GM21515 (cell line): ENCODE measurements at regions not wholly inside any gene's neighbourhood (a gene's known extent, or its start where the extent isn't known, plus 50 kb on each side); places are given as distances from the start of the nearest gene placed in this dataset.

ENCODE experiments used
- ATAC-seq: cut with Tn5 transposase; IDR thresholded peaks from one replicate; pipeline ENCODE4 v1.9.1; 2021; ENCODE audit not compliant: unreplicated experiment

DNA sequence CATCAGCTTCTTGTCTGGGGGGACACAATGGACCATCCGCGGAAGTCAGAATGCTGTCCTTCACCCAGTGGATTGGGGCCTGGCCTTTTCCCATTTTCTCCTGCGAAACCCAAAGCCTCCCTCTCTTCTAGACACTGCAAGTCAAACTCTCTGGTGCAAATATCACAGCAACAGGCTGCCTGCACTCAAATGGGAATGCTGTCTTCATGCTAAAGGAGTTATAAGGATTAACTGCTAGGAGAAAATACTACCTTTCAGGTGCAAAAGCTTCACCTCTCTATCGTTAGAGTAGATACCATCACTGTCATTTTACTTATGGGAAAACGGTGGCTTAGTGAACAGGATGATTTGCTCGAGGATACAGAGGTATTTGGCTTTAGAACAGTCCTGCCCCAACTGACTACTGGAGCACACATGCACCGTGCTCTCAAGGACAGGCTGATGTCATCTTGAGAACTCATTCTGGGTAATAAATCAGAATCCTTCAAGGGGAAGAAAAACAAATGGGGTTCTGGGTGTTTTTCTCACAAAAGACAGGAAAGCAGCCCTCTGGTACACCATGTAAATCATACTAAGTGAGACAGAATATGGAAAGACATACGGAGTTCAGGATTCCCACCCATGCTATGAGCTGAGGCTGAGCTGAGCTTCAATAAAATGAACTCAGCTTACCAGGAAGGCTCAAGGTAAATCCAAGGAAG, 100.9 kb downstream of the SAMD9 start:
- no peak for ATAC-seq

DNA sequence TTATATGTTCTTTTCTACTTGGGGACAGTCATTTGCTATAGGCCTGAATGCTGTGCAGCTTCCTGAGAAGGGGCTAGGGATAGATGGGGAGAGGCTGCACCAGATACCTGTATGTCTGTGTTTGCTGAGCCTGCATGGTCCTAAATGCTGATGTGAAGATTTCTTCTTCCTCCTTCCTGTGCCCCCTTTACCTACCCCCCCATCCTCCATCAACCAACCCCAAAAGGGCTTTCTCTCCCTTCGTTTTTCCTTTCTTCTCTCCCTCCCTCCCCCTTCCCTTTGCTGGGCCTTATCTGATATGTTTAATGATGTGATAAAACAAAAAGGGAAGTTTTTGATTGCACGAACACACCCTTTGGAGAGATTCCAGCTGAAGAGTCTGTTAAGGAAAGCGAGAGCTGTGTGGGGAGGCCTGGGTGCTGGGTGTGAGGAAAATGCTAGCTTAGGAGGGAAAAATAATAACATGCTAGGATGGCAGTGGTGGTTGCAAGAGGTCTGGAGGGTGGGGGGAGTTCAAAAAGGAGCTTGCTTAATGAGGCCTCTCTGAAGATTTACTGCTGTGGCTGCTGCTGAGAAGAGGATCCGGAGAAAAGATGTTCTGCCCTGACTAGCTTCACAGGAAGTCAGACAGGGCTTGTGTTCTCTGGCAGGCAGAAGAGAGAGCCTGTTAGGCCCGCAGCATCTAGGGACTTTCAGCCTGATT, 101.8 kb downstream of the SAMD9 start:
- ATAC-seq = no peak

- ATAC-seq = no peak
Measured at GRCh38 chr7:93015101-93015778, 102.5 kb downstream of the SAMD9 start.

DNA sequence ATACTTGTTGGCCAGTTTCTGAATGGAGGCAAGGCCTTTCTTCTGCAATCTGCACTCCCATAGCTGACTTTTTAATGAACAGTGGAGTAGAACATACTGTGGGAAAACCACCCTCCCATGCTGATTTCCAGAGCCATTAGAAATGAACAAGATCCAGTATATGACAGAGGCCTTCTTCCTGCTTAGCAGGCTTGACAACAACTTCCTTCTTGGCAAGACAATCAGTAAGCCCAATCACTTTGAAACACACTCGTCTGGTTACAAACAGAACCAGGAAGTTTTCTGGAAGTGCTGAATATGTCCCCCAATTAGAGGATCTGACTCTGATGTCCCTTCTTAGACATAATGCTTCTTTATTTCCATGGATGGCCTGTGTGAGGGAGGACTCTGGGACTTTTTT, 103.4 kb downstream of the SAMD9 start:
- ATAC-seq = no peak

DNA sequence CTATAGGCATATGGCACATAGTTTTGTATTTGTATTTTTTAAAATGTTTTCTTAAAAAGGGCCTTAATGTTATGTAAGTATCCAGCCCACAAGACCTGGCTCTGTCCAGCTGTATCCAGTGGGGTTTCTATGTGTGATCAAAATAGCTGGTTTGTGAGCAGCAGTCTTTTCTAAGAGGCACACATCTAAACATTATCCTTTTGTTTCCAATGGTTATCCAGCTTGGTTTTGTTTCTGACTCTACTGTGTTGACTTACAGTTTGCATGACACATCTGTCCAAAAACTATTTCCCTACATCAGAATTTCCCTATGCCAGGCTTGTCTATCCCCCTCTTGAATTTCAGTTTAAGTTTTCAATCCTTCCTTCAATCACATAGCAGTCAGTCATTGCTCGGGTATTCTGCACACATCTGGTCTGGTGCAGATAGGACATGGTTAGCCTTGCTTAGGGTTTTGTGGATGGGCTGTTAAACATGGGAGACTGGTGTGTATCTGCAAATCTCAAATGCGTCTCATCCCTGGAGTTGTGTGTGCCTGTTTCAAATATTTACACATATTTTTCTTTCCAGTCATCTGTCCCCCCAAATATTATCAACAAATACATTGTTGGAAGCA, 104.2 kb downstream of the SAMD9 start:
- no peak for ATAC-seq

GRCh38 chr7:93011351-93012294, 106.2 kb downstream of the SAMD9 start:
- ATAC-seq = no peak

DNA sequence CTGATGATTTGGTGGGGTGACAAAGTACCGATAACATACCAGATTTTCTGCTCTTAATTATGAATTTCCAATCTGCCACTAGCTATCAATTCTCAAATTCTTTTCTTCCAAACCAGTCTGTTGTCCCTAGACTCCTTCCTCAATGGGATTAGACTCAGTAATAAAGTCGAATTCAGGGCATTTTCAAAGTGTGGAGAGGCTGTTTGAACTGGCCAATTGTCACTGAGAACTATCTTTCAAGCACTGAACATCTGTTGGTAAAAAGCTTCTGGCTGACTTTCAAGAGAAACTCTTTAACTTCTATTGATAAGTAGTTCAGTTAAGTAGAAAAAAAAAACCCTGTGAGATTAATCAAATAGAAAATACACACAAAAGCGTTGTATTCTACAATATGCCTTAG, 108.9 kb downstream of the SAMD9 start:
- ATAC-seq = no peak

DNA sequence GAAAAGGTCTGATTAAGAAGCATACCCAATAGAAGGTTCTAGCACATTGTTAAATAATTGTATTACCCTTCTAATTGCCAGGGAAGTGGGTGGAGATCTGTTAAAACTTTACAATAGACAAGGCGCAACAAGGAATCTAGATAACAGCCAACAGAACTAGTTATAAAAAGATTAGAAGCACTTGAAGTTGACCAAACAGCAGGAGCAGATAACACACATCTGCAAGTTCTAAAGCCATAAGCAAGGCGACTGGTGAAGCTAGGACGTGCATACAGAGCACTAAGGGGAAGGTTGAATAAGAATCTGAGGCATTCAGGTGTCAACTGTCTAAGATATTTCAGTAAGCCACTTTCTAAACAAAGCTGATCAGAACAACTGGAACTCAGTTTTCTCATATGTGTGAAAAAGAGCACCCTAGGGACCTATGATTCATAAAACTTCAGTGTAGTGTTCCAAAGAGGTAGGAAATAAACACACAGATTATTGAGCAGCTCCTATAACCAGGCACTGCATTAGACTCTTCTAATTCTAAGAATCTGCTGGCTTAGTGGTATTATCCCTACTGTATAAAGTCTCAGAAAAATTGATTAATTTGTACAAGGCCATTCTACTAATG, 111.2 kb downstream of the SAMD9 start:
- ATAC-seq = no peak

- no peak for ATAC-seq
Measured at GRCh38 chr7:93004906-93005305, 112.9 kb downstream of the SAMD9 start.

DNA sequence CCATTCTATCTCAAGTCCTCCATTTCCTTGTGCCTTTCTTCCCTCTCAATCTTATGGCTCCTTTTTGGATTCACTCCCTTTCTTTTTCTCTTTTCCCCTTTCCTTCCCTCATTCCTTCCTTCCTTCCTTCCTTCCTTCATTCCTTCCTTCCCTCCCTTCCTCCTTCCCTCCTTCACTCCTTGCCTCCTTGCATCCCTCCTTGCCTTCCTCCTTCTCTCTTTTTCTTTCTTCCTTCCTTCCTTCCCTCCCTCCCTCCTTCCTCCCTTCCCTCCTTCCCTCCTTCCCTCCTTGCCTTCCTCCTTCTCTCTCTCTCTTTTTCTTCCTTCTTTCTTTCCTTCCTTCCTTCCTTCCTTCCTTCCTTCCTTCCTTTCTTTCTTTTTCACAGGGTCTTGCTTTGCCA, 120.1 kb downstream of the SAMD9 start:
- no peak for ATAC-seq

- ATAC-seq = no peak
Measured at GRCh38 chr7:92997152-92997551, 120.6 kb downstream of the SAMD9 start.

DNA sequence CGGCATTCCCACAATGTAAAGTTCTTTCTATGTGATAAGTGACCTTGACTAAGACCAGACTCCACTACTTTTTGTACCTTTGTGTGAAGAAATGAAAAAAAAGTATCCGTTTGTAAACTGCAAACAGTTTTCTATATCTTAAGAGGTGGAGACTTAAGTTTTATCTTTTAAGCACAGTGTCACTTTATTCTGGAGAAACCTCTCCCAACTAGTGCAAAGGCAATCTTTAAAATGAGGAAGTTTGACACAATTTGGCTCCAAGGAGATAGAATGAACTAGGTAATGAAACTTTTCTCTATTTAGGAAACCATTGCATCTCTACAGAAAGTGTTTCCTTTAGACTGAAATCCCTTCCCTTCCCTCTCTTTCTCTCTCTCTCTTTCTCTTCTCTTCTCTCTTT, 122.9 kb downstream of the SAMD9 start:
- ATAC-seq = no peak

DNA sequence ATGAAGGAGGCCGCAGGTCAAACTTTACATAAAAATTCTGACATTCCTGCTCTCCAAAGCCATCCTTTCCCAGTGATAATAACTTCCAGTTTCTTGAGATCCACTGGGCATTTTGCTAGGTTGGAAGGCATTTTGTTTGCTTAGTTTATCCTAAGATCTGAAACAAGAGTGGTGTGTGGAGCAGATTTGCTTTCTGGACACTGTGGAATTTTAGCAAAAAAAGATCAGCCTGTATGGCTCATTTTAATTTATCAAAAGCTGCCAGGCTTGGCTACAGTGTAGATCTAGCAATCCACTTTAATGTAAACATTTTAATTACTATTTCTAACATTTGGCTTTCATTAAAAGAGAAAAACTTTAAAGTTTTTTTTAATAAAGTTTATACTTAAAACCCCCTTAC, 124.8 kb downstream of the SAMD9 start:
- no peak for ATAC-seq

DNA sequence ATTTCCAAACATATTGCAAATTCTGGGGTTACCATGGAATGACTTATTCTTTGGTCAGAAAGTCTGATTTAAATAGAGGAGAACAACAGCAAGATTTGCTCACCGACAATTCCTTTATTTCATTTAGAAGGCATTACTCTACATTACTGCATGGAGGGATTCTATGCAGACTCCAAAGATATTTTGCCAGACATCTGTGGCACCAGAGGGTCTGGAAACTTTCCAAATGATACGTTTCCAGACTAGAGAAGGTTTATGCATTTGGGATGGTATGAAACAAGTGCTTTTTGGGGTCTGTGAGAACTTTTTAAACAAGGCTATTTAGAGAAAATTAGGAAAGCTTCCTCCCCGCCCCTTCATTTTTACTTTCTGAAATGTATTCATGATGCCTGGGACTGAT, 125.3 kb downstream of the SAMD9 start:
- no peak for ATAC-seq

GRCh38 chr7:92991190-92991589, 126.6 kb downstream of the SAMD9 start:
- ATAC-seq = no peak

- ATAC-seq = no peak
Measured at GRCh38 chr7:92988941-92989545, 128.7 kb downstream of the SAMD9 start.

DNA sequence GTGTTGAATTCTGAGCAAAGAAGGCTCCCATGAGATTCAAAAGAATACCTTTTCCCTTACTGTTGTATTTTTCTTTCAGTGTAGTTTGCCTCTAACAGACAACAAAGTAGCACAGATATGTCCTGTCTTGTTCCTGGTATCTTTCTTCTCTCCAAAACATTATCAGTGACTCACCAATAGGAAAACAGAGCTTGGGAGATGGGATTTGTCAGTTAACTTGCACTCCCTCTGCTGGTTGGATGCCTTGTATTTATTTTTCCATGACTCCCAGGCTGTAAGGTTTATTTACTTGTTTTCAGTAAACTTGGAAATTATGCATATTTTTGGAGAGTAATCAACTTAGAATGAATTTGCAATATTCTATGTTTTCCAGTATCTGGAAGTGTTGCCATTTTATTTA, 129.7 kb downstream of the SAMD9 start:
- ATAC-seq = no peak

DNA sequence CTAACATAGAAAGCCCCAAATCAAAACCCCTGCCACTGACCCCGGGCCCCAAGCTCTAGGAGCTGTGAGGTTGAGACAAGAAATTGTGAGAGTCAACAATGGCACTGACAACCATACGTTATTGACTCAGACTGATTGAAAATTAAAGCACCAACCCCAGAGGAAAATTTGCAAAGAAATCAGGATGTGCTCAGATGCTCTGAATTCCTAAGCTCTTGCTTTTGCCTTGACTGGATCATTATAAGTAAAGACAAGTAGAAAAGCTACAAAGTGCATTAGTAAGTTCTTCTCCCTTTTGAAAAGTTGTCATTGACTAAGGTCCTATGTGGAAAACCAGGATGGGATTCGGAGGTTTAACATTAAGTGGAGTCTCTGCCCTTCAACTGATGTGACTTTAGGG, 130.2 kb downstream of the SAMD9 start:
- ATAC-seq = no peak

- no peak for ATAC-seq
Measured at GRCh38 chr7:92987095-92987494, 130.7 kb downstream of the SAMD9 start.

- no peak for ATAC-seq
Measured at GRCh38 chr7:92982928-92983327, 134.9 kb downstream of the SAMD9 start.
